Neutrophil (primary cell): ENCODE measurements at regions not wholly inside any gene's neighbourhood (a gene's known extent, or its start where the extent isn't known, plus 50 kb on each side); places are given as distances from the start of the nearest gene placed in this dataset.

Experiments
- H3K27ac ChIP-seq: fragments of 200-600 bp; sonication (generic); 2 replicates; pipeline ENCODE4 v1.5.1; 2016; ENCODE audit warnings: mild to moderate bottlenecking, moderate library complexity
- H3K27me3 ChIP-seq: fragments of 200-600 bp; sonication (generic); 2 replicates; pipeline ENCODE4 v1.6.0; 2016; ENCODE audit warnings: mild to moderate bottlenecking
- H3K36me3 ChIP-seq: fragments of 200-600 bp; sonication (generic); 2 replicates; pipeline ENCODE4 v1.5.1; 2017
- H3K4me1 ChIP-seq, 2 experiments: fragments of 200-600 bp in 1 of 2; sonication (generic) in 1 of 2; 1 replicate in 1 of 2; 2 replicates in 1 of 2; pipeline versions ENCODE4 v1.5.1 to v1.6.1; 2013 to 2016; ENCODE audit warnings: low read depth in 1 of 2, low read length in 1 of 2, mild to moderate bottlenecking in 1 of 2, moderate library complexity in 1 of 2; ENCODE audit not compliant: control insufficient read depth in 1 of 2, insufficient read depth in 1 of 2
- H3K4me3 ChIP-seq, 2 experiments: fragments of 200-600 bp in 1 of 2; sonication (generic) in 1 of 2; 1 replicate in 1 of 2; 2 replicates in 1 of 2; pipeline ENCODE4 v1.5.1; 2013 to 2016; ENCODE audit warnings: low read depth in 1 of 2, low read length in 1 of 2, mild to moderate bottlenecking in 1 of 2, moderate library complexity in 1 of 2
- H3K9me3 ChIP-seq: fragments of 200-600 bp; sonication (generic); 2 replicates; pipeline ENCODE4 v1.5.1; 2016
- TF ChIP-seq, protein P1 (sequence below): fragments of 200-600 bp; sonication (generic); IDR thresholded peaks from 2 replicates; pipeline ENCODE4 v1.5.1; 2016; ENCODE audit warnings: antibody characterized with exemption

DNA sequence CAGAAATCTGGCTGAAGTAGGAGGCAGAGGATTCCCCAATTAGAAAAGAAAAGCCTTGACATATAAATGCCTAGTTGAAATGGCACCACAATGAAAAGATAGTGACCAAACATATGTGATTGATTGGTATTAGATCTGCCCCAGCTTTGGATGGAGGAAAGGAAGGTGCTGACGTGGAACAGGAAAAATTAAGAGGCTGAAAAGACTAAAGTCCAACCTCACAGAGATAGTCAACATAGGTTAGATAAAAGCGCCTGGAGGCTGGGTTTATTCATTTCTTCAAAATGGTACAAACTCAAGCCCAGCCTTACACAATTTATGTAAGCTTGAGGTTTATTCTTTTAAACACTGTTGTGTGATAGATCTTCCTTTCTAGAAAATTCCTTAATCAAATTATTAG lies 129.6 kb downstream of the RPS29 start:
- H3K36me3 ChIP-seq = no peaks in the 10 kb centered on the region
- H3K4me1 ChIP-seq = no peaks in the 10 kb centered on the region
- H3K27me3 ChIP-seq = no peaks in the 10 kb centered on the region
- H3K9me3 ChIP-seq = no peaks in the 10 kb centered on the region
- H3K4me3 ChIP-seq = no peak overlapping the region
- no peak overlapping the region for H3K27ac ChIP-seq
- TF ChIP-seq, protein P1, sequence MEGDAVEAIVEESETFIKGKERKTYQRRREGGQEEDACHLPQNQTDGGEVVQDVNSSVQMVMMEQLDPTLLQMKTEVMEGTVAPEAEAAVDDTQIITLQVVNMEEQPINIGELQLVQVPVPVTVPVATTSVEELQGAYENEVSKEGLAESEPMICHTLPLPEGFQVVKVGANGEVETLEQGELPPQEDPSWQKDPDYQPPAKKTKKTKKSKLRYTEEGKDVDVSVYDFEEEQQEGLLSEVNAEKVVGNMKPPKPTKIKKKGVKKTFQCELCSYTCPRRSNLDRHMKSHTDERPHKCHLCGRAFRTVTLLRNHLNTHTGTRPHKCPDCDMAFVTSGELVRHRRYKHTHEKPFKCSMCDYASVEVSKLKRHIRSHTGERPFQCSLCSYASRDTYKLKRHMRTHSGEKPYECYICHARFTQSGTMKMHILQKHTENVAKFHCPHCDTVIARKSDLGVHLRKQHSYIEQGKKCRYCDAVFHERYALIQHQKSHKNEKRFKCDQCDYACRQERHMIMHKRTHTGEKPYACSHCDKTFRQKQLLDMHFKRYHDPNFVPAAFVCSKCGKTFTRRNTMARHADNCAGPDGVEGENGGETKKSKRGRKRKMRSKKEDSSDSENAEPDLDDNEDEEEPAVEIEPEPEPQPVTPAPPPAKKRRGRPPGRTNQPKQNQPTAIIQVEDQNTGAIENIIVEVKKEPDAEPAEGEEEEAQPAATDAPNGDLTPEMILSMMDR = no peak

- no peak overlapping the region for H3K27ac ChIP-seq
- H3K9me3 ChIP-seq = no peaks in the 10 kb centered on the region
- H3K4me1 ChIP-seq = no peaks in the 10 kb centered on the region
- H3K36me3 ChIP-seq = no peaks in the 10 kb centered on the region
- H3K4me3 ChIP-seq = no peak overlapping the region
- no peaks in the 10 kb centered on the region for H3K27me3 ChIP-seq
- TF ChIP-seq, protein P1 = no peak
These were observed 134.2 kb downstream of the RPS29 start for GRCh38 chr14:49451938-49452337.

- Histone ChIP-seq H3K27me3 (no peaks in the 10 kb centered on the region), H3K27ac (no peak overlapping the region), H3K36me3 (no peaks in the 10 kb centered on the region), H3K4me1 (no peaks in the 10 kb centered on the region), H3K9me3 (no peaks in the 10 kb centered on the region), H3K4me3 (no peak overlapping the region)
- TF ChIP-seq, protein P1 = no peak
These were observed 136.4 kb downstream of the RPS29 start for GRCh38 chr14:49449749-49450148.

- Histone ChIP-seq H3K36me3 (no peaks in the 10 kb centered on the region), H3K27me3 (no peaks in the 10 kb centered on the region), H3K27ac (no peak overlapping the region), H3K4me1 (no peaks in the 10 kb centered on the region), H3K4me3 (no peak overlapping the region), H3K9me3 (no peaks in the 10 kb centered on the region)
- TF ChIP-seq, protein P1 = no peak
These were observed 138.6 kb downstream of the RPS29 start for GRCh38 chr14:49447540-49448107.

DNA sequence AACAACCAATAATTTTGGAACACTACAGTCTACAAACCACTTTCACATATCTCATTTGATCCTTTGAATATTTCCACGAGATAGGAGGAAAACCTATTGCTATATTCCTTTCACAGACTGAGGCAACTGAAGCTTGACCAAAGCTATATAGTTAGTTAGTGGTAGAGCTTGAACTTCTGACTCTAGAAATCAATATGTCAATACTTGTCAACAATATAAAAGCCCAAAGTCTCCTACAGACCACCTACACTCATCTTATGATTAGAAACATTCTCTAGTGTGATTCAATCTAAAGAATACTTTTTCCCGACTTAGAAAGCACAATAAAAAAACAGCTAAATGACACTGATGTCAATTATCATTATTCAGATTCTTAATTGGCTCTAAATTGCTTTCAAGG lies 139.4 kb downstream of the RPS29 start:
- Histone ChIP-seq H3K4me3 (no peak overlapping the region), H3K27me3 (no peaks in the 10 kb centered on the region), H3K4me1 (no peaks in the 10 kb centered on the region), H3K36me3 (no peaks in the 10 kb centered on the region), H3K27ac (no peak overlapping the region), H3K9me3 (no peaks in the 10 kb centered on the region)
- TF ChIP-seq, protein P1 = no peak
